CD8-positive, alpha-beta memory T cell (primary cell): ENCODE measurements at regions not wholly inside any gene's neighbourhood (a gene's known extent, or its start where the extent isn't known, plus 50 kb on each side); places are given as distances from the start of the nearest gene placed in this dataset.

Source experiments
- CTCF ChIA-PET: fragments of 350-600 bp; sonication (Branson Sonifier 250); formaldehyde crosslinking; loops from one replicate; lab custom pipeline; 2021; ENCODE audit warnings: antibody characterized with exemption; lab: Charles Lee
- POLR2A ChIA-PET: fragments of 350-600 bp; sonication (Branson Sonifier 250); formaldehyde crosslinking; loops from one replicate; lab custom pipeline; 2021; ENCODE audit warnings: antibody characterized with exemption; lab: Charles Lee
- DNase-seq, 5 donors: peaks; one replicate each; pipeline versions ENCODE4 v3.0.0 to v3.0.0-alpha.2; 2020 to 2022; ENCODE audit warnings: mixed read lengths in 1 of 5
- H3K27ac ChIP-seq: one replicate; pipeline ENCODE4 v1.7.0; 2013; ENCODE audit warnings: low read depth, mild to moderate bottlenecking, low read length, moderate library complexity
- H3K27me3 ChIP-seq: 2 replicates; pipeline ENCODE4 v1.7.0; 2013; ENCODE audit warnings: low read length, mild to moderate bottlenecking; ENCODE audit not compliant: insufficient read depth, poor library complexity, severe bottlenecking
- H3K36me3 ChIP-seq: 2 replicates; pipeline ENCODE4 v1.7.0; 2013; ENCODE audit warnings: mild to moderate bottlenecking, low read length, moderate library complexity; ENCODE audit not compliant: insufficient read depth
- H3K4me1 ChIP-seq: 2 replicates; pipeline ENCODE4 v1.7.0; 2013; ENCODE audit warnings: mild to moderate bottlenecking, low read length, moderate library complexity; ENCODE audit not compliant: insufficient read depth
- H3K4me3 ChIP-seq: 2 replicates; pipeline ENCODE4 v1.7.0; 2013; ENCODE audit warnings: mild to moderate bottlenecking, low read length
- H3K9me3 ChIP-seq: 2 replicates; pipeline ENCODE4 v1.7.0; 2013; ENCODE audit warnings: mild to moderate bottlenecking, low read length
- H3K27ac Mint-ChIP-seq, 8 donors: one replicate each; pipeline ENCODE4 v1.8.0; 2020 to 2021; ENCODE audit warnings: mixed read lengths in 8 of 8, mild to moderate bottlenecking in 6 of 8, inconsistent platforms in 3 of 8, moderate library complexity in 3 of 8
- H3K27me3 Mint-ChIP-seq, 2 donors: one replicate each; pipeline ENCODE4 v1.8.0; 2020 to 2021; ENCODE audit warnings: mixed read lengths in 2 of 2, mild to moderate bottlenecking in 1 of 2, moderate library complexity in 1 of 2
- H3K36me3 Mint-ChIP-seq, 3 donors: one replicate each; pipeline ENCODE4 v1.8.0; 2020 to 2021; ENCODE audit warnings: mixed read lengths in 3 of 3, inconsistent platforms in 1 of 3, mild to moderate bottlenecking in 1 of 3
- H3K4me1 Mint-ChIP-seq, 3 donors: one replicate each; pipeline ENCODE4 v1.8.0; 2020 to 2021; ENCODE audit warnings: mixed read lengths in 3 of 3, inconsistent platforms in 1 of 3, mild to moderate bottlenecking in 1 of 3
- H3K4me3 Mint-ChIP-seq, 7 donors: one replicate each; pipeline ENCODE4 v1.8.0; 2020 to 2021; ENCODE audit warnings: mixed read lengths in 7 of 7, mild to moderate bottlenecking in 6 of 7, moderate library complexity in 4 of 7, inconsistent platforms in 2 of 7
- H3K9me3 Mint-ChIP-seq, 5 donors: one replicate each; pipeline ENCODE4 v1.8.0; 2020 to 2022; ENCODE audit warnings: mixed read lengths in 5 of 5, mild to moderate bottlenecking in 3 of 5, moderate library complexity in 2 of 5, inconsistent platforms in 1 of 5

DNA sequence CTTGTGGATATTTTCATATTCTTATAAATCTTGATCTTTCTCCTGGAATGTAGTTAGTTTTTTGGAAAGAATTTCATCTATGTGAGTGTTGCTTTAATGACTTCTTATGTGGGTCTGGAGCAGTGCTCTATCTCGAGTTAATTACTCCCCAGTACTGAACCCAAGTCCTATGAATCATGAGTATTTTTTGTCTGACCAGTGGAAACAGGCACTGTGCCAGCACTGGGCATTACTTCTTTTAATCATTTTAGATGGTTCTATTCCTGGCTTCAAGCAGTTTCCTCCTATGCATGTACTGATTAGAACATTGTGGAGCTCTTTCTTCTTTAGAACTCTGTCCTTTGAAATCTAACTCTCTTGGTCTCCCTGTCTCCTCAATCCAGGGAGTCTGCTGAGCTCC lies 466.3 kb downstream of the PCDH17 start:
- CTCF ChIA-PET, result no interaction called here
- Histone ChIP-seq H3K27ac (no peak overlapping the region), H3K4me1 (no peaks in the 10 kb centered on the region), H3K4me3 (no peak overlapping the region), H3K9me3 (no peaks in the 10 kb centered on the region), H3K27me3 (no peaks in the 10 kb centered on the region), H3K36me3 (no peaks in the 10 kb centered on the region)
- H3K9me3 Mint-ChIP-seq, result peaks cover 3 to 6% (median 4%) of the 10 kb centered on the region in 5 donors
- H3K27ac Mint-ChIP-seq, result no peak overlapping the region
- H3K4me3 Mint-ChIP-seq, result no peak overlapping the region
- no peaks in the 10 kb centered on the region for H3K36me3 Mint-ChIP-seq
- no peaks in the 10 kb centered on the region for H3K4me1 Mint-ChIP-seq
- POLR2A ChIA-PET, result no interaction called here
- no peak for DNase-seq
- H3K27me3 Mint-ChIP-seq, result no peaks in the 10 kb centered on the region

DNA sequence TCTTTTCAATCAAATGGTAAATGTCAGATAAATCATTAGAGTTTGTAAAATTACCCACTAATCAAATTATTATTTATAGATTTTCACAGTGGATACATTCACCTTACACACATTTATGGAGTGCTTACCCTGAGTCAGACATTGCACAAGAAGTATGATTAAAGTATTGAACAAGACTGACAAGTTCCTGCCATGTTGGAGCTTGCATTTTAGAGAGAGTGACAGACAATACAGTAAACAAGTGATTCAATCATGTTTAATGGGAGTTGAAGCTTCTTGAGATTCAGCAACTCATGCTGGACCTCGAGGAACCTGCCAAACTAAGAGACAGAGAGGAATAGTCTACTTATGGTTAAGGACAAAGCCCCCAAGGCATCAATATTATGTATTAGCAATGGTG lies 487.8 kb downstream of the PCDH17 start:
- H3K27me3 ChIP-seq, result no peaks in the 10 kb centered on the region
- no peak overlapping the region for H3K27ac ChIP-seq
- ChIA-PET POLR2A (no interaction called here), CTCF (no interaction called here)
- Mint-ChIP-seq H3K9me3 (peaks cover 0 to 15% (median 6%) of the 10 kb centered on the region in 5 donors), H3K27me3 (no peaks in the 10 kb centered on the region), H3K4me3 (no peak overlapping the region), H3K27ac (no peak overlapping the region), H3K36me3 (no peaks in the 10 kb centered on the region), H3K4me1 (no peaks in the 10 kb centered on the region)
- no peak for DNase-seq
- H3K4me1 ChIP-seq, result no peaks in the 10 kb centered on the region
- no peaks in the 10 kb centered on the region for H3K36me3 ChIP-seq
- no peak overlapping the region for H3K4me3 ChIP-seq
- no peaks in the 10 kb centered on the region for H3K9me3 ChIP-seq

DNA sequence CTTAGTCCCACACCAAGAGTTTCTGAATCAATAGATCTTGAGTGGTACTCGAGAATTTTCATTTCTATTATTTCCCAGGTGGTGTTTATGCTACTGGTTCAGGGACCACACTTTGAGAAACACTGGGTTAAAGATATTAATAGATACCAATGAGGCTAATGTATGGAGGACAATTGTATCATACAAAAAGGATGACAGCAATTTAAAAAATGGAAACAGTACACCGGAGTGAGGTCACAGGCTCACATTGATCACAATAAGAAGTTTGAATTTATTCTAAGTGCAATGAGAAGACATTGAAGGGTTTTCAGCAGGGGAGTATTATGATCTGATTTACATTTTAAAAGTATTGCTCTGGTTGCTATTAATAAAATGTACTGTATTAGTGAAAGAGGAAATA lies 488.3 kb downstream of the PCDH17 start:
- Histone ChIP-seq H3K4me3 (no peak overlapping the region), H3K4me1 (no peaks in the 10 kb centered on the region), H3K36me3 (no peaks in the 10 kb centered on the region), H3K27me3 (no peaks in the 10 kb centered on the region), H3K27ac (no peak overlapping the region), H3K9me3 (no peaks in the 10 kb centered on the region)
- Mint-ChIP-seq H3K9me3 (peaks cover 0 to 17% (median 6%) of the 10 kb centered on the region in 5 donors), H3K4me1 (no peaks in the 10 kb centered on the region), H3K36me3 (no peaks in the 10 kb centered on the region), H3K4me3 (no peak overlapping the region), H3K27me3 (no peaks in the 10 kb centered on the region), H3K27ac (no peak overlapping the region)
- no peak for DNase-seq
- ChIA-PET CTCF (no interaction called here), POLR2A (no interaction called here)

DNA sequence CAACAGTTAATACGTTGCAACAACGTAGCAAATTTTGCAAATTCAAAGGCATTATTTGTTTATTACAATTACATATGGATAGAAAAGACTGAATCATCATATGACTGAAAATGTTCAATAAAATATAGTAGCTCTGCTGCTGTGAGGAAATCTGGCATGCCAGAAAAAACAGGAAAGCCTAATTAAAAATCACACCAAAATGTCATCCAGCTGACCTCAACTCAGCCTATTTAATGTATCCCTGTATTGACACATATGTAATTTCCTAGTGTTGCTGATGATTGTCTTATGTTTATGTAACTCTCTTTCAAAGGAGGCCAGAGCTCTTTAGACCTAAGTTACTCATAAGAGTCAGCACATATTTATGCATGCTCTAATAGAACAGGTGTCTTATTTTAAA lies 495.0 kb downstream of the PCDH17 start:
- no peaks in the 10 kb centered on the region for H3K36me3 Mint-ChIP-seq
- ChIA-PET POLR2A (no interaction called here), CTCF (no interaction called here)
- H3K27me3 ChIP-seq, result no peaks in the 10 kb centered on the region
- no peaks in the 10 kb centered on the region for H3K9me3 ChIP-seq
- no peak overlapping the region for H3K4me3 Mint-ChIP-seq
- H3K9me3 Mint-ChIP-seq, result peaks cover 13 to 46% (median 22%) of the 10 kb centered on the region in 5 donors
- H3K27ac ChIP-seq, result no peak overlapping the region
- H3K4me1 ChIP-seq, result no peaks in the 10 kb centered on the region
- H3K36me3 ChIP-seq, result no peaks in the 10 kb centered on the region
- no peak overlapping the region for H3K4me3 ChIP-seq
- no peaks in the 10 kb centered on the region for H3K4me1 Mint-ChIP-seq
- DNase-seq, result no peak
- H3K27ac Mint-ChIP-seq, result no peak overlapping the region
- no peaks in the 10 kb centered on the region for H3K27me3 Mint-ChIP-seq

DNA sequence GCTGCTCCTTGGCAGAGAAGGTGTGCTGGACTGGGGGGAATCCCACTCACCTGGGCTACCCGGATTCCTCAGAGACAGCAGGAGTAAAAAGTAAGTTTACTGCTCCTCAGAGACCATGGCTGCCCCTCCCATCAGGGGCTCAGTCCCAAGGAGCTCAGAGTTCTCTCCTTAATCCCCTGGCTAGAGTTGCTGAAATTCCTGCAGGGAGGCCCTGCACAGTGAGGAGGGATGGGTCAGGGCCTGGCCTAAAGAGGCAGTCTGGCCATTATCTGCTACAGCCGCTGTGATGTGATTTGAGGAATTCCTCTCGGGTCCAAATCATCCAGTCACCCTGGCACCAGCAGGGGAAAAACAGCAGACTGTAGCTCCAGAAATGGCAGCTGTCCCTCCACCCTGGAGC lies 502.5 kb downstream of the PCDH17 start:
- H3K36me3 Mint-ChIP-seq, result no peaks in the 10 kb centered on the region
- H3K27me3 Mint-ChIP-seq, result no peaks in the 10 kb centered on the region
- H3K9me3 Mint-ChIP-seq, result peaks cover 20 to 45% (median 29%) of the 10 kb centered on the region in 5 donors
- no peak overlapping the region for H3K4me3 ChIP-seq
- no peaks in the 10 kb centered on the region for H3K9me3 ChIP-seq
- H3K4me1 Mint-ChIP-seq, result no peaks in the 10 kb centered on the region
- H3K27ac Mint-ChIP-seq, result no peak overlapping the region
- POLR2A ChIA-PET, result no interaction called here
- H3K27me3 ChIP-seq, result no peaks in the 10 kb centered on the region
- no peak for DNase-seq
- no peak overlapping the region for H3K4me3 Mint-ChIP-seq
- CTCF ChIA-PET, result no interaction called here
- no peaks in the 10 kb centered on the region for H3K4me1 ChIP-seq
- H3K36me3 ChIP-seq, result no peaks in the 10 kb centered on the region
- no peak overlapping the region for H3K27ac ChIP-seq

DNA sequence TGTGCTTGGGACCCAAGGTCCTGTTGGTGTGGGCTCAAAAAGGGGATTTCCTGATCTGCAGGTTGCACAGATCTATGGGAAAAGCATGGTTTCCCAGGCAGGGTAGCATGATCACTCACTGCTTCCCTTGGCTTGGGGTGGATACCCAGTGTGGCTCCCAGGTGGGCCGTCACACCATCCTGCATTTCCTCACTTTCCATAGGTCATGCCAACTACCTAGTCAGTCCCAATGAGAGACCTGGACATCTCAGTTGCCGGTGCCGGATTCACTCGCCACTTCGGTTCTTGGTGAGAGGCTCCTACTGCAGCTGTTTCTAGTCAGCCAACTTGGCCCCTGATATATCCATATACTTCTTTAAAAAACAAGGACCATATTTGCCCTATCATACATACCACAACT lies 503.0 kb downstream of the PCDH17 start:
- Mint-ChIP-seq H3K4me3 (no peak overlapping the region), H3K9me3 (peaks cover 18 to 42% (median 29%) of the 10 kb centered on the region in 5 donors), H3K27ac (no peak overlapping the region), H3K4me1 (no peaks in the 10 kb centered on the region), H3K36me3 (no peaks in the 10 kb centered on the region), H3K27me3 (no peaks in the 10 kb centered on the region)
- H3K27ac ChIP-seq, result no peak overlapping the region
- no peaks in the 10 kb centered on the region for H3K9me3 ChIP-seq
- no peak for DNase-seq
- H3K4me3 ChIP-seq, result no peak overlapping the region
- H3K4me1 ChIP-seq, result no peaks in the 10 kb centered on the region
- CTCF ChIA-PET, result no interaction called here
- no peaks in the 10 kb centered on the region for H3K27me3 ChIP-seq
- POLR2A ChIA-PET, result no interaction called here
- H3K36me3 ChIP-seq, result no peaks in the 10 kb centered on the region

DNA sequence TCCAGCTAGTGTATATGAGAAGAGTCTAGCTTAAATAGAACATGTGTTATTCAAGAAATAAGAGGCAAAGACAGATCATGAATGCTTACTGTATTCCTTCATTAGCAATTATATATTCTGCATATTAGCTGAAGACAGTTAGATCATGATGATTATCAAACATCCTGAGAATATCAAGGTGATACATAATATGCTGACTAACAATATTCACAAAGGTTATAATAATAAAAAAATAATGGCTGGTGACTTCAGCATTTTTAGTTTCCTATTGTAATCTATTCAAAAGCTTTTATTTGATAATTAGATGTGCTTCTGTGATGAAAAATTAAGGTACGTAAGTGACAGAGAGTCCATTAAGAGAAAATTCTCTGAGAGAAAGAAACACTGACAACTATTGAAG lies 511.4 kb downstream of the PCDH17 start:
- Histone ChIP-seq H3K27me3 (no peaks in the 10 kb centered on the region), H3K4me1 (no peaks in the 10 kb centered on the region), H3K9me3 (no peaks in the 10 kb centered on the region), H3K36me3 (no peaks in the 10 kb centered on the region), H3K27ac (no peak overlapping the region), H3K4me3 (no peak overlapping the region)
- no peak for DNase-seq
- H3K4me1 Mint-ChIP-seq, result no peaks in the 10 kb centered on the region
- H3K9me3 Mint-ChIP-seq, result peaks cover 12 to 39% (median 35%) of the 10 kb centered on the region in 5 donors
- no peak overlapping the region for H3K27ac Mint-ChIP-seq
- ChIA-PET POLR2A (no interaction called here), CTCF (no interaction called here)
- no peak overlapping the region for H3K4me3 Mint-ChIP-seq
- no peaks in the 10 kb centered on the region for H3K27me3 Mint-ChIP-seq
- peaks cover 0 to 2% (median 0%) of the 10 kb centered on the region in 3 donors for H3K36me3 Mint-ChIP-seq

DNA sequence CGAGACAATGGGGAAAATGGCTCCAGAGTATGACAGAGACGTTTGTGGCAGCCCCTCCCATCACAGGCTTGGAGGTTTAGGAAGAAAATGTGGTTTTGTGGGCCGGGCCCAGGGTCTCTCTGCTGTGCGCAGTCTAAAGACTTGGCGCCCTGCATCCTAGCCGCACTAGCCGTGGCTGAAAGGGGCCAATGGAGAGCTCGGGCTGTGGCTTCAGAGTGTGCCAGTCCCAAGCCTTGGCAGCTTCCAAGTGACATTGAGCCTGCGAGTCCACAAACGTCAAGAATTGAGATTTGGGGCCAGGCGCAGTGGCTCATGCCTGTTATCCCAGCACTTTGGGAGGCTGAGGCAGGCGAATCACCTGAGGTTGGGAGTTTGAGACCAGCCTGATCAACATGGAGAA lies 513.1 kb downstream of the PCDH17 start:
- Histone ChIP-seq H3K36me3 (no peaks in the 10 kb centered on the region), H3K4me3 (no peak overlapping the region), H3K27me3 (no peaks in the 10 kb centered on the region), H3K4me1 (no peaks in the 10 kb centered on the region), H3K9me3 (no peaks in the 10 kb centered on the region), H3K27ac (no peak overlapping the region)
- Mint-ChIP-seq H3K9me3 (peaks cover 10 to 34% (median 24%) of the 10 kb centered on the region in 5 donors), H3K27ac (no peak overlapping the region), H3K4me3 (no peak overlapping the region), H3K27me3 (no peaks in the 10 kb centered on the region), H3K36me3 (peaks cover 0 to 2% (median 0%) of the 10 kb centered on the region in 3 donors), H3K4me1 (no peaks in the 10 kb centered on the region)
- ChIA-PET CTCF (no interaction called here), POLR2A (no interaction called here)
- DNase-seq, result no peak

DNA sequence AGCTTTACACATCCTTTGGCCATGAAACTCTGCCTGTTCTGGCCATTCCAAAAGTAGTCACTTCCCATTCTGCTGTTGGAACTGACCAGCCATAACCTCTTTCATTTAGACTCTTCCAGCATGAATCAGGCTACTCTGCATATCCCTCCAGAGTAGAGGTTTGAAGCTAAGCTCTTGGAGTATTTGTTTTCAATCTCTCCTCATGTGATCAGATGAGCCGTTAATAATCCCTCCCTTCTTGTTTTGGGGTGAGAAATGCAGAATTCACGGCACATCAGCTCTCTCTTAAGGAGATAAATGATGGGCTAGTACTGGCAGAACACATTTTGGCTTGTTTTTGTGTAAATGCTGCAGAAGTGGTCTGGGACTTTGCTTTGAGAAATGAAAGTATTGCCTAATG lies 519.9 kb downstream of the PCDH17 start:
- Mint-ChIP-seq H3K4me3 (no peak overlapping the region), H3K4me1 (no peaks in the 10 kb centered on the region), H3K9me3 (peaks cover 0 to 11% (median 4%) of the 10 kb centered on the region in 5 donors), H3K36me3 (no peaks in the 10 kb centered on the region), H3K27ac (no peak overlapping the region), H3K27me3 (no peaks in the 10 kb centered on the region)
- POLR2A ChIA-PET, result no interaction called here
- Histone ChIP-seq H3K27ac (no peak overlapping the region), H3K36me3 (no peaks in the 10 kb centered on the region), H3K4me1 (no peaks in the 10 kb centered on the region), H3K27me3 (no peaks in the 10 kb centered on the region), H3K4me3 (no peak overlapping the region), H3K9me3 (no peaks in the 10 kb centered on the region)
- CTCF ChIA-PET, result no interaction called here
- DNase-seq, result no peak
